Lung microvascular endothelial cell (primary cell): ENCODE measurements at regions not wholly inside any gene's neighbourhood (a gene's known extent, or its start where the extent isn't known, plus 50 kb on each side); places are given as distances from the start of the nearest gene placed in this dataset.

ENCODE experiments used
- DNase-seq, 2 donors: peaks; one replicate each; pipeline versions ENCODE4 v3.0.0 to v3.0.0-alpha.2; 2010; ENCODE audit warnings: low read depth in 2 of 2

DNA sequence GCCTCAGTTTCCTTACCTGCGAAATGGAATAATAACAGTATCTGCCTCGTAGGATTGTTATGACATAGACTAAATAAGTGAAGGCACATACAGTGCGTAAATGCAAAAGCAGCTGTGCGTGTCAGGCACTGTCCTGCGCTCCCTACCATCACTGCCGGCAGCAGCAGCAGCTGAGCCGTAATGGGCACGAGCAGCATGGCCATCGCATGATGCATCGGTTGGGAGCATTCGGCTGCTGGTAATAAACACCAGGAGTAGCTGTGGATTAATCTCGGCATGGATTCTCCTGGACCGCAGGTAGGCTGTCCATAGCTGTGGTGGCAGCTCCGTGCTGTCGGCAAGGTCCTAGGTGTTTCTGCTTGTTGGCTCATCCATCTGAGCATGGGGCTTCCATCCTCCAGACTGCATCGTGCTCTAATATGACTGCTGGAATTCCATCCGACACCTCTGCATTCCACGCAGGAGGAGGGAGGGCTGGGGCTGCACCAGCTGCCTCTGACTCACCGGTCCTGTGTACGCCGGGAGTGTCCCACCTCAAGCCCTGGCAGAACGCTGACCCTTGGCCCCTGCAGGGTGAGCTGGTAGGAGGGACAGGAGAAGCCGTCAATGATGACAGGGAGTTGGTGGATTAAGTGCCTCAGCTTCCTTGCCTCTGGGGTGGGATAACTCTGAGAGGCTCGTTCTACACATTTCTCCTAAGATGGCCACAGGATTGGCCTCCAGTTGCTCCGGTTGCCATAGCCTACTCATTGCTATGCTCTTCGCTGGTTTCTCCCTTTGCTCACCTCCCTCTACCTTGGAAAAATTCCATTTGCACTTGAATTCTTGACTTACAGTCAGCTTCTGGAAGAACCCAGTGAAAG, 100.9 kb upstream of the PMEPA1 start:
- DNase-seq: no peak

- DNase-seq: no peak
Observed at GRCh38 chr20:57809661-57810172, 99.9 kb upstream of the PMEPA1 start.

GRCh38 chr20:57809149-57809548, 99.3 kb upstream of the PMEPA1 start:
- no peak for DNase-seq

- no peak for DNase-seq
Observed at GRCh38 chr20:57808264-57809070, 98.7 kb upstream of the PMEPA1 start.

- DNase-seq: no peak
Observed at GRCh38 chr20:57807401-57808263, 97.8 kb upstream of the PMEPA1 start.

DNA sequence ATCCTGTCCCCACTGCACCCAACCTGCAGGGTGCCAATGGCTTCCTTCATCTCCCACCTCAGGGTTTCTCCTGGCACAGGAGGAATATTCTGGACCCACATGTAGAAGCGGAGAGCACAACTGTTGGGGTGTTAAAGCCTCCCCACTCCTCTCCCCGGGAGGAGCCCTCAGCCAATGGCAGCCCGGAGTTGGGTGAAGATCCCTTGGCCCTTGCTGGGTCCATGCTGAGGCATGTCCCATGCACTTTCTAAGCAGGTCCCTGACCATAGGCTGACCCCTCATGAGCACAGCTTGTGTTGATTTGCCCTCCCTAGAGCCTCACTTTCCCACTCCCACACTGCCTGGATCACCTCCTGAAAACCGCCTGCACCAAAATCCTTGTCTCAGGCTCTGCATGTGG, 97.2 kb upstream of the PMEPA1 start:
- DNase-seq: no peak

GRCh38 chr20:57806476-57806875, 96.7 kb upstream of the PMEPA1 start:
- DNase-seq: no peak

DNA sequence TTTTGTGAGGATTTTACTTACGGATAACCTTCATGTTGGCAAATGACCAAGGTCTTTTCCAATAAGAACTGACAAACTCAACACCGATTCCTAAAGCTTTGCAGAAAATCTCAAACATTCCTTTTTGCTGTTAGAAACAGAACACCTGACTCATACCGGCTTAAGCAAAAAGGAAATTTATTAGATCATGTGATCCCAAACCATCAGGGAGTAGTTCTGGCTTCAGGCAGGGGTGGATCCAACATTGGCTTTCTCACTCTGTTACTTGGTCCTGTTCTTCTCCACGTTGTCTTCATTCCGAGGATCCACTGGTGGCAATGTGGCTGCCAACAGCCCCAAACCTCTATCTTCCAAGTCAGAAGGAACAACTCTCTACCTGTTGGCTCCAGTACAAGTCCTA, 95.9 kb upstream of the PMEPA1 start:
- no peak for DNase-seq

GRCh38 chr20:57804470-57805250, 94.8 kb upstream of the PMEPA1 start:
- no peak for DNase-seq

GRCh38 chr20:57803508-57804005, 93.7 kb upstream of the PMEPA1 start:
- DNase-seq: no peak

DNA sequence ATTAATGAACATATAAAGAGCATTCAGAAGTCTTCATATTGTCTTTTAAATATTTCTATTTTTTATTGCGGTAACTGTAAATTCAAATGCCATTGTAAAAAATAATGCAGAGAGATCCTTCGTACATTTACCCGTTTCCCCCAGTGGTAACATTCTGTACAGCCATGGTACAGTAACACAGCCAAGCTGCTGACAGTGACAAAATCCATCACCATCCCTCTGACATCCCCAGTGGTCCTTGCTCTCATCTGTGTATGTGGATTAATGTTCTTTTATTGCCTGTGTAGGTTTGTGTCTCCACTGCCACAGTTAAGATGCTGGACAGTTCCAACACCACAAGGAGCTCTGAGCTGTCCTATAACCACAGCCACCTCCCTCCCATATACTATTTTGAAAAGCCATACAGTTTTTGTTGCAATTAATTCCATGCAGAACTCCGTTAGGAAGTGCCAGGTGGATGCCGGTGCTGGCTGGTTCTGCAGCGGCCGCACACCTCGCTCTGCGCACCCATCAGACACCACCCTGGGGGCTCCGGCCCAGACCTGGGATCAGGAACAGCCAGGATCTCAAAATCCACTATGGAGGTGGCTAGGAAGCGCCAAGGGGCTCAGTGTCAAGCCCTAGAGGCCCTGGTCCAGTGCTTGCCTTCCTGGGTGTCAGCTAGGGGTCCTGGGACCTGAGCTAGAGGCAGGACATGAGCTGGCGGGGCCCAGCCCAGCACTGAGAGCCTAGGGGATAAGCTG, 93.1 kb upstream of the PMEPA1 start:
- DNase-seq: no peak

- no peak for DNase-seq
Observed at GRCh38 chr20:57801581-57801980, 91.8 kb upstream of the PMEPA1 start.

GRCh38 chr20:57800791-57801430, 91.1 kb upstream of the PMEPA1 start:
- no peak for DNase-seq

GRCh38 chr20:57797401-57797800, 87.6 kb upstream of the PMEPA1 start:
- no peak for DNase-seq

DNA sequence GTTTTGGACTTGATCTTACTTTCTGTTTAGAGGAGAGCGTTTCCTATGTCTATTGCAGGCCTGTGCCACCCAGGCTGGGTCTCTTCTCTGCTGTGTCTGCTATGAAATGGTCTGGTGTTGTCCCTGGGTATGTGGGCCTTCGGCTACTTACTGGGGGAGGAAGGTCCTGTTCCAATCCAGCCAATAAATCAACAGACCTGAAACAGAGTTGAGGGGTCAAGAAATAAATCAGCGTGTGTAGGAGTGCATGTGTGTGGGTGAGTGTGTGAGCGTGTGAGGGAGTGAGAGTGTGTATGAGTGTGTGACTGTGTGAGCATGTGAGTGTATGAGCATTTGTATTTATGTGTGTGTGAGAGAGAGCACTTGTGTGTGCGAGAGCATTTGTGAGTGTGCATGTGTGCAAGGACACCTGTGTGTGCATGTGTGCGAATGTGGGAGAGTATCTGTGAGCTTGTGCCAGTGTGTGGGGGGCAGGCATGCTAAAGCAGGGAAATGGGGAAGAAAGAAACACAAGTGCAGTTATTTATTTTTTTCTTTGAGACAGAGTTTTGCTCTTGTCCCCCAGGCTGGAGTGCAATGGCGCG, 86.3 kb upstream of the PMEPA1 start:
- DNase-seq: no peak

DNA sequence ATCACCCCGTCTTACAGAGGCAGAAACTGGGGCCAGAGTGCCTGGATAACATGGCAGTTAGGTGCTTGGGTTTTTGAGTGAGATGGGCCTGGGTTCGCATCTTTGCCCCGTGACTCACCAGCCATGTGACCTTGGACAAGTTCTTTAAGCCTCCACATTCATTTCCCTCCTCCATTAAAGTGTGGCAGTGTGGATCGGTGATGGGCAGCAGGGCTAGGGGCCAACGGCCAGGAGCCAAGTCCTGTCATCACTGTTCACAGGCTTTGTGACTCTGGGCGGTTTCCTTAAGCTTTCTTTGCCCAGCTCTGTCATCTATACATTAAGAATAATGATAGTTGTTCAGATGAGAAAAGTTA, 85.5 kb upstream of the PMEPA1 start:
- DNase-seq: no peak

DNA sequence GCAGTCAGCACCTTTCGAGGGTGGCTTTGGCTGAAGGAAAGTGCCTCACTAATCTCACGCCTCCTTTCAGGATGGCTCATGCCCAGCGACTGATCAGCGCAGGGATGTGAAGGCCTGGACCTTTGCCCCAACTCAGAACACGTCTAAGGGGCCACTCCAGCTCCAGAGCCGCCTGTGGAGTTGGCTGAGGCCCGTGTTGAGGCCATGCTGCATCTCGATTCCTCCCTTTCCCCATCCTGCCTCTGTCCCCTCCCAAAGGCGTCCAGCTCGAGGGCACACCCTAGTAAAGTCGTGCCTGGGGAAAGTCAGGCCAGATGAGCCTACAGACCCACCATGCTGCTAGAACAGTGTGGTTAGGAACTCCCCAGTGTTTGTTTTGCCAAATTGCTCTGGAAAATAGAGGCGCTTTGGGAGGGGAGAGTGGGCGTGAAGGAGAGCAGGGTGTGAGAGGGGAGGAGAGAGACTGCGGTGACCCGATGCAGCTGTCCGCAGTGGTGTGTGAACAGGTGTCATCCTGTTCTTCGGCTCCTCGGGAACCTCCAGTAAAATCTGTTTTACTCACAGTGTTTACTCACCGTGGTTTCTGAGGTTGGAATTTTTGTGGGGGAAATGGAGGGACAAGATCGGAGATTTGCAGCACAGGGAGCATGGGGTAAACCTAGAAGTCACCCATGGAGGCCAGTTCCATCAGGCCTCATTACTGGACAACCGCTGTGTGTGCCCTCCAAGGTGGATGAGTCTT, 85.0 kb upstream of the PMEPA1 start:
- DNase-seq: no peak

DNA sequence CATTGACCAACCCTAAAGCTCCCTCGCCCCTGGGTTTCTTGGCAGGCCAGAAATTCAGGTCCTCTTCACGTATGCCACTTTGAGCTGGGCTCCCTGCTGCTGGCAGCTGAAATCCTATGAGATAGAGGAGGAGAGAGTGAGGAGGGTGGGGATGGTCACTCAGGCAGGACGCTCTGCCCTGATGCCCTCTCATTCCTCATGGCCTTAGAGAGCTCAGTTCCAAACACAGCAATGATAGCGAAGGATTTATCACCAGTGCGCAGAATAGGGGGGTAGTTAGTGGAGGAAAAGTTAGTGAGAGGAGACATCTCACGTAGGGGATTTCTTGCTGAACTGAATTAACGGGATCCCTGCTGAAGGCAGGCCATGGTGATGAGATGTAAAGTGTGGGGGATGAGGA, 84.2 kb upstream of the PMEPA1 start:
- no peak for DNase-seq
